Endothelial cell of umbilical vein (primary cell): ENCODE measurements at regions not wholly inside any gene's neighbourhood (a gene's known extent, or its start where the extent isn't known, plus 50 kb on each side); places are given as distances from the start of the nearest gene placed in this dataset.

Experiments used
- BruUV-seq: library from RNA; stranded (reverse); fragments of 400-500 nt; replicated peaks from 2 replicates; lab custom pipeline; 2021; lab: Mats Ljungman, UMichigan
- CTCF ChIA-PET: fragments of 300-600, 350-600 bp; sonication (Branson Sonifier 250); formaldehyde crosslinking; loops from one replicate; lab custom pipeline; 2021; ENCODE audit warnings: antibody characterized with exemption, inconsistent platforms; lab: Charles Lee
- POLR2A ChIA-PET: fragments of 300-600, 350-600 bp; sonication (Branson Sonifier 250); formaldehyde crosslinking; loops from one replicate; lab custom pipeline; 2021; ENCODE audit warnings: antibody characterized with exemption, inconsistent platforms; lab: Charles Lee
- DNase-seq: peaks from one replicate; pipeline ENCODE4 v3.0.0-alpha.2; 2011; ENCODE audit warnings: low read depth, low spot score
- FAIRE-seq: peaks from 2 replicates; lab custom pipeline; 2011; peaks lifted over from hg19 to GRCh38; lab: Jason Lieb, UNC
- H2AFZ ChIP-seq: 2 replicates; pipeline ENCODE4 v1.6.0; 2012; ENCODE audit warnings: low read depth, low read length, control low read depth, inconsistent platforms
- H3K27ac ChIP-seq: 2 replicates; pipeline ENCODE4 v1.5.1; 2011; ENCODE audit warnings: low read depth, mild to moderate bottlenecking, control low read depth, low read length, moderate library complexity; ENCODE audit not compliant: insufficient read depth
- H3K27me3 ChIP-seq, 2 experiments: 2 replicates each; pipeline versions ENCODE4 v1.6.0 to v1.6.1; 2011; ENCODE audit warnings: low read length in 2 of 2, mixed read lengths in 1 of 2; ENCODE audit not compliant: control insufficient read depth in 2 of 2, insufficient read depth in 2 of 2
- H3K36me3 ChIP-seq, 2 experiments: 2 replicates in 1 of 2; 3 replicates in 1 of 2; pipeline ENCODE4 v1.5.1; 2011; ENCODE audit warnings: low read length in 2 of 2, mild to moderate bottlenecking in 1 of 2, moderate library complexity in 1 of 2; ENCODE audit not compliant: control insufficient read depth in 2 of 2, insufficient read depth in 2 of 2; ENCODE audit errors: extremely low read depth in 1 of 2
- H3K4me1 ChIP-seq: 3 replicates; pipeline ENCODE4 v1.5.1; 2011; ENCODE audit warnings: mild to moderate bottlenecking, low read length; ENCODE audit not compliant: control insufficient read depth, insufficient read depth; ENCODE audit errors: extremely low read depth
- H3K4me2 ChIP-seq: 2 replicates; pipeline ENCODE4 v1.6.1; 2011; ENCODE audit warnings: low read length, control low read depth, mixed read lengths; ENCODE audit not compliant: insufficient read depth
- H3K4me3 ChIP-seq, 3 experiments: fragments of 200-600 bp in 1 of 3; sonication (generic), shearing (Covaris generic) in 1 of 3; replicated peaks in 1 of 3; 2 replicates each; pipeline ENCODE4 v1.5.1; 2011 to 2016; ENCODE audit warnings: control low read depth in 3 of 3, low read length in 3 of 3, mild to moderate bottlenecking in 2 of 3, inconsistent platforms in 1 of 3, low read depth in 1 of 3, moderate library complexity in 1 of 3; ENCODE audit not compliant: insufficient read depth in 1 of 3
- H3K79me2 ChIP-seq: 2 replicates; pipeline ENCODE4 v1.6.0; 2012; ENCODE audit warnings: low read length, inconsistent platforms; ENCODE audit not compliant: control insufficient read depth, insufficient read depth
- H3K9ac ChIP-seq: replicated peaks from 2 replicates; pipeline ENCODE3; 2011; ENCODE audit warnings: low read length, control low read depth; ENCODE audit not compliant: insufficient read depth; ENCODE audit errors: extremely low read depth
- H3K9me1 ChIP-seq: replicated peaks from 3 replicates; pipeline ENCODE4 v1.6.0; 2011; ENCODE audit warnings: mild to moderate bottlenecking, low read length; ENCODE audit not compliant: control insufficient read depth, insufficient read depth; ENCODE audit errors: extremely low read depth
- H3K9me3 ChIP-seq: replicated peaks from 2 replicates; pipeline ENCODE4 v1.5.1; 2012; ENCODE audit warnings: low read length, inconsistent platforms; ENCODE audit not compliant: control insufficient read depth, insufficient read depth
- H4K20me1 ChIP-seq: replicated peaks from 2 replicates; pipeline ENCODE3; 2011; ENCODE audit warnings: mild to moderate bottlenecking, low read length; ENCODE audit not compliant: control insufficient read depth, insufficient read depth; ENCODE audit errors: extremely low read depth
- CTCF ChIP-seq, 2 donors: IDR thresholded peaks; 1 replicate in 1 of 2; 2 replicates in 1 of 2; pipeline ENCODE4 v1.5.1; 2011; ENCODE audit warnings: low read length in 2 of 2, mild to moderate bottlenecking in 2 of 2, moderate library complexity in 2 of 2, control low read depth in 1 of 2, inconsistent platforms in 1 of 2, low read depth in 1 of 2; ENCODE audit not compliant: insufficient read depth in 1 of 2; ENCODE audit errors: extremely low read depth in 1 of 2
- EZH2 ChIP-seq: IDR thresholded peaks from 2 replicates; pipeline ENCODE4 v1.6.1; 2012; ENCODE audit warnings: borderline replicate concordance, low read depth, mild to moderate bottlenecking, moderate library complexity, low read length, inconsistent platforms; ENCODE audit not compliant: severe bottlenecking
- FOS ChIP-seq: IDR thresholded peaks from 2 replicates; pipeline ENCODE4 v1.6.1; 2011; ENCODE audit warnings: mild to moderate bottlenecking, low read length, moderate library complexity, borderline replicate concordance; ENCODE audit not compliant: insufficient read depth
- GATA2 ChIP-seq: IDR thresholded peaks from 2 replicates; pipeline ENCODE4 v1.7.0; 2011; ENCODE audit warnings: low read depth, mild to moderate bottlenecking, moderate library complexity, mixed read lengths, low read length; ENCODE audit not compliant: insufficient read length, insufficient read depth
- JUN ChIP-seq: IDR thresholded peaks from 2 replicates; pipeline ENCODE4 v1.6.1; 2011; ENCODE audit warnings: borderline replicate concordance, low read depth; ENCODE audit not compliant: insufficient read length, insufficient read depth
- MAX ChIP-seq: IDR thresholded peaks from 2 replicates; pipeline ENCODE4 v1.6.1; 2011; ENCODE audit not compliant: insufficient read depth, insufficient read length
- MYC ChIP-seq: IDR thresholded peaks from one replicate; pipeline ENCODE4 v1.6.1; 2011; ENCODE audit warnings: mild to moderate bottlenecking, low read depth, low read length
- POLR2A ChIP-seq: IDR thresholded peaks from 2 replicates; pipeline ENCODE4 v1.6.1; 2012; ENCODE audit warnings: low read depth, mild to moderate bottlenecking, control low read depth, low read length
- POLR2AphosphoS5 ChIP-seq: IDR thresholded peaks from 2 replicates; pipeline ENCODE4 v1.6.1; 2012; ENCODE audit warnings: low read depth, mild to moderate bottlenecking, control low read depth, low read length, moderate library complexity; ENCODE audit not compliant: insufficient read depth
- dilution Hi-C: fragments of 300-500 bp; cut with MboI; formaldehyde crosslinking; loops from one replicate; pipeline ENCODE4 v1.15.0; 2019; ENCODE audit warnings: low sequenced_read_pairs; ENCODE audit not compliant: extremely low pct_ligation_motif_present
- intact Hi-C: fragments of 100-400 bp; cut with micrococcal nuclease; formaldehyde crosslinking; loops from one replicate; pipeline ENCODE4 v1.10.0; 2022

- Histone ChIP-seq H3K27ac (no peak overlapping the region), H3K4me2 (no peak overlapping the region), H4K20me1 (no peaks in the 10 kb centered on the region), H2AFZ (no peak overlapping the region), H3K9me3 (no peaks in the 10 kb centered on the region), H3K9me1 (no peaks in the 10 kb centered on the region), H3K4me3 (no peak overlapping the region), H3K9ac (no peak overlapping the region), H3K4me1 (no peaks in the 10 kb centered on the region), H3K27me3 (no peaks in the 10 kb centered on the region), H3K79me2 (no peaks in the 10 kb centered on the region), H3K36me3 (no peaks in the 10 kb centered on the region)
- dilution Hi-C loops (no loop called here), intact Hi-C loops (loop anchor here (5.0 kb wide), 1 partner anchor 813 kb away; no protein-coding TSS in a partner anchor)
- DNase-seq (no peak), FAIRE-seq (no peak)
- TF ChIP-seq POLR2A (no peak), MYC (no peak)
- BruUV-seq = no TSS peak
- CTCF ChIA-PET = interaction anchor here (1.0 kb wide), 1 partner anchor 50 kb away, joined by 3 read pairs; no protein-coding TSS in a partner anchor
- POLR2A ChIA-PET = no interaction called here
Measured at GRCh38 chr5:143539742-143540141, 136.3 kb upstream of the NR3C1 start.

DNA sequence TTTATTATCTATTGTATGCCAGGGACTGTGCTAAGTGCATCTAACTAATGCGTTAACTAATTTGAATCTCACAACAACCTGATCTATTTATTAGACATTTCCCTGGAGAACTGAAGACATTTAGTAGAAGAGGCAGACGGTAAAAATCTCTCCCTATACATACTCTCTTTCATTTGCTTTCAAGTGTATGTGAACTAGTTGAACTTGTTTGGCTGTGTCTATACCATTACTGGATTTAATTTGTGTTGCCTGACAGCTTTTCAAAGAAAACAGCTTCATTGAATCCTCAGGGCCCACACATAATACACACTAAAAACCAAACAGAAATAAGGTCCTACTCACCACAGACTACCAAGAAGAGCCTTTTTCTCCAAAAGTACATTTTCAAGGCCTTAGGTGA is 133.6 kb upstream of the NR3C1 start:
- H3K4me1 ChIP-seq = no peaks in the 10 kb centered on the region
- H3K4me2 ChIP-seq = no peak overlapping the region
- no peaks in the 10 kb centered on the region for H3K9me3 ChIP-seq
- no peaks in the 10 kb centered on the region for H3K9me1 ChIP-seq
- no peak overlapping the region for H2AFZ ChIP-seq
- ChIA-PET POLR2A (no interaction called here), CTCF (no interaction called here)
- dilution Hi-C loops = no loop called here
- H3K36me3 ChIP-seq = no peaks in the 10 kb centered on the region
- intact Hi-C loops = no loop called here
- FAIRE-seq = no peak
- H3K79me2 ChIP-seq = no peaks in the 10 kb centered on the region
- H3K27me3 ChIP-seq = no peaks in the 10 kb centered on the region
- DNase-seq = no peak
- H4K20me1 ChIP-seq = no peaks in the 10 kb centered on the region
- no peak overlapping the region for H3K4me3 ChIP-seq
- H3K9ac ChIP-seq = no peak overlapping the region
- BruUV-seq = no TSS peak
- TF ChIP-seq MAX (no peak), FOS (no peak), MYC (no peak), EZH2 (no peak), POLR2AphosphoS5 (no peak), POLR2A (no peak), CTCF (IDR thresholded peaks at IDR 0.05; ENCODE audit: extremely low read depth in 1 of 2, insufficient read depth in 1 of 2, low read depth in 1 of 2, low read length in 2 of 2) (no peak), GATA2 (no peak), JUN (no peak)
- H3K27ac ChIP-seq = no peak overlapping the region
